ENCODE measurements at regions not wholly inside any gene's neighbourhood (a gene's known extent, or its start where the extent isn't known, plus 50 kb on each side); places are given as distances from the start of the nearest gene placed in this dataset.

GRCh38 chr5:24854850-24855249 is 210.1 kb upstream of the CDH10 start:
- TF ChIP-seq GLIS3 (CRISPR knock-in tag; IDR thresholded peaks at IDR 0.05) (no peak), ZFP3 (CRISPR knock-in tag; IDR thresholded peaks at IDR 0.05) (no peak)

Data from SK-N-SH treated with all-trans-retinoic acid at 6 μM for 48 hours (cell line).